Mammary epithelial cell (primary cell): ENCODE measurements at regions not wholly inside any gene's neighbourhood (a gene's known extent, or its start where the extent isn't known, plus 50 kb on each side); places are given as distances from the start of the nearest gene placed in this dataset.

ENCODE experiments used
- CTCF ChIP-seq, 2 donors: IDR thresholded peaks in 1 of 2; conservative IDR thresholded peaks in 1 of 2; 2 replicates each; pipeline ENCODE4 v1.5.1; 2011 to 2012; ENCODE audit warnings: inconsistent platforms in 2 of 2, low read length in 2 of 2, mild to moderate bottlenecking in 2 of 2, control low read depth in 1 of 2, low read depth in 1 of 2; ENCODE audit not compliant: insufficient read depth in 1 of 2; ENCODE audit errors: extremely low read depth in 1 of 2
- EZH2 ChIP-seq: IDR thresholded peaks from 2 replicates; pipeline ENCODE4 v1.6.1; 2012; ENCODE audit warnings: low read length, inconsistent platforms, borderline replicate concordance

GRCh38 chr14:54098536-54098935 is 141.9 kb upstream of the BMP4 start:
- TF ChIP-seq CTCF (conservative IDR thresholded peaks at IDR 0.05 in 1 of 2, IDR thresholded peaks at IDR 0.05 in 1 of 2; ENCODE audit: extremely low read depth in 1 of 2, insufficient read depth in 1 of 2, low read depth in 1 of 2, low read length in 2 of 2) (no peak), EZH2 (no peak)
